Activated CD8-positive, alpha-beta memory T cell treated with anti-CD3 and anti-CD28 coated beads, Interleukin-2, amount 50 U/mL, for 24 hours (primary cell): ENCODE measurements at regions not wholly inside any gene's neighbourhood (a gene's known extent, or its start where the extent isn't known, plus 50 kb on each side); places are given as distances from the start of the nearest gene placed in this dataset.
"Not testable (repeated sequence)": the region's sequence is repeated elsewhere in the genome, so short reads cannot be mapped to it uniquely, and the experiment has no call there.

Source experiments
- DNase-seq: peaks from one replicate; pipeline ENCODE4 v3.0.0-alpha.2; 2020; ENCODE audit errors: extremely low read depth

DNA sequence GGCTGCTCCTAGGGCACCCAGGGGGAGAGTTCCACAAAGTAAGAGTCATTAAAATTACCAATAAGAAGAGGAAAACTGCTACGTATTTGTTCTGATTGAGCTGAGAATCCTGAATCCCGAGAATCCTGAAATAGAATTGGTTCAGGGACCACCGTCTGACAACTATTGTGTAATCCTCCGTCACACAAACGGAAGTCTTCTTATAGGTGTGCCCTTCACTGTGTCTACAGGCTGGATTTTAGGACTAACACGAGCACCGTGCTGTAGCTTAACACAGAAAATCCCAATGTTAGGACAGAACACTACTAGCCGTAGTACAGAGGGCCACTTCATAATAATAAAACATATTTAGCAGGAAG, 50.6 kb upstream of the RNF182 start:
- DNase-seq, result no peak

DNA sequence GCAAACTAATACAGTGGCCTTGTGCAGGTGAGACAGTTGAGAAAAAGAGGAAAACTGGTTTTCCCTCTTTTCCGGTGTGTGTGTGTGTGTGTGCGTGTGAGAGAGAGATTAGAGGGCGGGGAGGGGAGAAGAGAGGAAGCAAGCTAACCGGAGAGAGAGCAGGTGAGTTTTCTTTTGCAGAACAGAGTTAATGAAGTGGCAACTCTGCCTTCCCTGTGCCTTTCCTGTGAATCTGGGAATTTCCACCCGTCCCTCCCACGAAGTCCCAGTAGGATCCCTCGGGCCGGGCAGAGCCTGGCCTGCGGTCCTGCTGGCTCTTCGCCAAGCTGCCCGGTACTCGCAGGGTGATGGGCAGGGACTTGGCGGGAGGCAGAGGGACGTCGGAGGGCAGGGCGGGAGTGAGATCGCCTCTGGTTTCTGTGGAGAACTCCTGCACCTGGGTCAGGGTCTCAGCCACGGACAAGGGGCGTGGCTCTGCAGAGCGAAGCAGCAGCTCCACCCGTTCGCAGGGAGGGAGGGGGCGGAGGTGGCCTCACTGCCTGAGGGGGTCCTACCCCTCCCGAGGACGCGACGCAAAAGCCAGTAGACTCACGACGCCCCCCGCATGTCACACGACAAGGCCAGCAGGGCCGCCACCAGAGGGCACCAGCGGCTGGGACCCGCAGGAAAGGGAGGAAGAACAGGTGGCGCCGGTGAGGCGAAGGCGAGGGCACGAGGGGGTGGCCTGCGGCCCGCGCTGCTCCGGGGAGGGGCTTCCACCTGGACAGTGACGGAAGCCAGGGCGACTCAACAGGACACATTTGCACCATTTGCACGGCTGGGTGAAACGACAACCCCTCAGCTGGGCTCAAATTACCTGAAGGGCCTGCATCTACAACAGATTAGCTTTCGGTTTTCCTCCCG, 51.2 kb upstream of the RNF182 start:
- peak; percentile 13 for DNase-seq

DNA sequence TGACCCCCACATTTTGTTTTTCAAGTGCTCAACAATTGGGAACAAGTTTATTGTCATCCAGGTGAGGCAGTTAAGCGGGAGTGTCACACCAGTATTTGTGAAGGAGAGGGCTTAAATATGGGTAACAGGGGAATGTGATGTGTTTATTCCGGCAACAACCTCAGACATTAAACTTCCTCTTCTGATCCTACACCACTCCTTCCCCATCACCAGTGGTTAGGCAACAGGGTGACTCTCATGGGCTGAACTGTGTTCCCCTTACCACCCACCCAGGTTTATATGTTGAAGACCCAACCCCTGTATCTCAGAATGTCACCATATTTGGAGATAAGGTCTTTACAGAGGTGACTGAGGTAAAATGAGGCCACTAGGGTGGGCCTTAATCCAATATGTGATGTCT, 52.1 kb upstream of the RNF182 start:
- DNase-seq, result no peak

DNA sequence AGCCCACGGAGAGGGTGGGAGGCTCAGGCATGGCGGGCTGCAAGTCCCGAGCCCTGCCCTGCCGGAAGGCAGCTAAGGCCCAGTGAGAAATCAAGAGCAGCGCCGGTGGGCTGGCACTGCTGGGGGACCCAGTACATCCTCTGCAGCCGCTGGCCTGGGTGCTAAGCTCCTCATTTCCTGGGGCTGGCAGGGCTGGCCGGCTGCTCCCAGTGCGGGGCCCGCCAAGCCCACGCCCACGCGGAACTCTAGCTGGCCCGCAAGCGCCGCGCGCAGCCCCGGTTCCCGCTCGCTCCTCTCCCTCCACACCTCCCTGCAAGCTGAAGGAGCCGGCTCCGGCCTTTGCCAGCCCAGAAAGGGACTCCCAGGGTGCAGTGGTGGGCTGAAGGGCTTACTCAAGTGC, 52.7 kb upstream of the RNF182 start:
- DNase-seq, result not testable (repeated sequence)

DNA sequence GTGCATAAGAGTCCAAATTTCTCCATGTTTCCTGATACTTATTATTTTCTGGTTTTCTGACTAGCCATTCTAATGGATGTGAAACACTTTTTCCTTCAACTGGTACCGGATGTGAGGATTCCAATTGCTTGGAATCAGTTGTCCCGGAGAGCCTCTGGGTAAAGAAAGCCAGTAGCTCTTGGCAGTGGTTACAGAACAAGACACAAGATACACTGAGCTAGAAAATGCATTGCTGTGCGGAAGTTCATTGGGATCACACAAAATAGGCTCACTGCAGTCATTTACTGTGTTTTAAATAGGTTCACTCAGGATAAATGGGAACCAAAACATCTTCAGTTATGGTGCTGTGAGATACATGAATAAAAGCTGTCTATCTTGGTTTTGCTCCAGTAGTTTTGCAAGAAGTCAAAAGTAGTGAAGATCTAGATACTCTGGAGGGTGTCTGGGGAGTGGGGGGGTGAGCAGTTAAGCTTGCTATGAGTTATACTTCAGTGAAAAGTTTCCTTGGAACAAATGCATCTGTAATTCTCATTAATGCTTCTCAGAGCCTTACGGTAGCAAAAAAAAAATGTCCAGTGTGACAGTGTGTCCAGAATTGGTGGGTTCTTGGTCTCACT, 54.4 kb upstream of the RNF182 start:
- DNase-seq, result no peak

DNA sequence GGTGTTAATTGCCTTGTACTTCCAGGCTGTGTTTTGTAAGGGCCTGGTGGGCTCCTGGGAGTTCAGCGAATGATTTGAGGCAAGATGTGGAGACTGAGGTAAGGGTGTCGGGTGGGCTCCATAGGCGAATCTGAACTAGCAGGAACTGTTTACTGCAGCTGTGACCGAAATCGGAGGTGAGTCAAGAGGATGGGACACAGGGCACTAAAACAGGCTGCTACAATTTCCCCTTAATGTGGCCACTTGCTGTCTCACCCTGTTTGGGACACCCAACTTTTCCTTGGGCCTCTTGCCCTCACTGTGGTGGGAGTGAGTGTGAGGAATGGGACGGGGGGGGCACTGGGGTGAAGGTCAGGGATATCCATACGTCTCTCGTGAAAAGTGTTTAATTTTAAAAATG, 53.9 kb upstream of the MCUR1 start:
- no peak for DNase-seq

DNA sequence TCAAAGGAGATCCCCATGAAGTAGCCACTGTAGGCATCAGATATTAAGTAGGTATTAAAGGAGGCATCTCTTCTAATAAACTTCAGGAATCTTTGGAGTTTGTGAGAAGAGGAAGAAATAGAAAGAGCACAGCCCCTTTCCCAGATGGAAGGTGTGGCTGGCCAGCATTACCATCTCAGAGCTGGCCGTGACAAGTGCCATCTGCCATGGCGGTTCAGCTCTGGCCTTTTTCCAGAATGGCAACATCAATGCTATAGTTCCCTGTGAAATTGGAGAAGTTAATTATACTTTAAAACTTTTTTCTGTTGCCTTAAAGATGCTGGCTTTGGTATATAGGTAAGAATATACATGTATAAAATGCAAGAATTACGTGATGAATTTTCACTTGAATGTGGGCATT, 51.9 kb upstream of the MCUR1 start:
- DNase-seq, result no peak

DNA sequence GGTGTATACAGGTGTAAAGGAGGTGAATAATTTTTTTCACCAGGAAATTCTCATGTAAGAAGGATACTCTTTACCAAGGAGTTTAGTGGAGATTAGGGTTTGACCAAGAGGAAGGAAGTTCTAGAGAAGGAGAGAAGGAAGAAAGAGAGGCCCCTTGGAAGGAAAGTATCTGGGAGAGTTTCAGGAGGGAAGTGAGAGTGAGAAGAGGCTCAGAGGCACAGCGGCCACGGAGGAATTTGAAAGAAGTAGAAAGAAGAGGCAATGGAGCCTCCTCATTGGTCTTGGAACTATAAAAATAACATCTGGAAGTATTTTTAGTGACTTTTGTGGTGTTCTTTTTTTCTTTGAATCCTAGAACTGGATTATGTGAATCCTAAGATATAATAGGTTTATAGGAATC, 50.8 kb upstream of the MCUR1 start:
- no peak for DNase-seq

DNA sequence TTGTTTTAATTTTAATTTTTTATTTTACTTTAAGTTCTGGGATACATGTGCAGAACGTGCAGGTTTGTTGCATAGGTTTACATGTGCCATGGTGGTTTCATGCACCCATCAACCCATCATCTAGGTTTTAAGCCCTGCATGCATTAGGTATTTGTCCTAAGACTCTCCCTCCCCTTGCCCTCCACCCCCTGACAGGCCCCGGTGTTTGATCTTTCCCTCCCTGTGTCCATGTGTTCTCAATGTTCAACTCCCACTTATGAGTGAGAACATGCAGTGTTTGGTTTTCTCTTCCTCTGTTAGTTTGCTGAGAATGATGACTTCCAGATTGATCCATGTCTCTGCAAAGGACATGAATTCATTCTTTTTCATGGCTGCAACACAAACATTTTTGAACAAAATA, 50.3 kb upstream of the MCUR1 start:
- not testable (repeated sequence) for DNase-seq
